ENCODE measurements at regions not wholly inside any gene's neighbourhood (a gene's known extent, or its start where the extent isn't known, plus 50 kb on each side); places are given as distances from the start of the nearest gene placed in this dataset.

- H3K4me3 ChIP-seq (ENCODE audit: low read length) = no peak overlapping the region
- peaks cover 3% of the 10 kb centered on the region for H3K9me3 Mint-ChIP-seq
- no peak overlapping the region for H3K4me3 Mint-ChIP-seq
- POLR2A ChIA-PET = no interaction called here
- no peaks in the 10 kb centered on the region for H3K4me1 Mint-ChIP-seq (ENCODE audit: low read depth)
- H3K36me3 Mint-ChIP-seq (ENCODE audit: low read depth) = no peaks in the 10 kb centered on the region
- no peak for TF ChIP-seq CTCF (IDR thresholded peaks at IDR 0.05)
- H3K27ac ChIP-seq (ENCODE audit: low read depth in 1 of 2, low read length in 2 of 2) = no peak overlapping the region
- intact Hi-C loops (cut with DNase I, micrococcal nuclease) = no loop called here
- CTCF ChIA-PET = no interaction called here
- H3K36me3 ChIP-seq (ENCODE audit: insufficient read depth, low read length) = no peaks in the 10 kb centered on the region
- H3K9me3 ChIP-seq (ENCODE audit: control insufficient read depth in 1 of 2, insufficient read depth in 1 of 2, low read length in 2 of 2) = peaks cover 0 to 6% of the 10 kb centered on the region in 2 experiments
- no peak for ATAC-seq (ENCODE audit: poor library complexity)
- H3K4me1 ChIP-seq (ENCODE audit: insufficient read depth, low read length) = no peaks in the 10 kb centered on the region
- no peak for DNase-seq
- no peak overlapping the region for H3K27ac Mint-ChIP-seq
- no peaks in the 10 kb centered on the region for H3K27me3 ChIP-seq (ENCODE audit: control insufficient read depth in 1 of 2, insufficient read depth in 2 of 2, low read length in 2 of 2)
- no peaks in the 10 kb centered on the region for H3K27me3 Mint-ChIP-seq
Measured at GRCh38 chrX:23589496-23589895, 77.8 kb upstream of the PRDX4 start.

- peaks cover 0 to 6% of the 10 kb centered on the region in 2 experiments for H3K9me3 ChIP-seq (ENCODE audit: control insufficient read depth in 1 of 2, insufficient read depth in 1 of 2, low read length in 2 of 2)
- Mint-ChIP-seq H3K27me3 (peaks cover 7% of the 10 kb centered on the region), H3K27ac (no peak overlapping the region), H3K4me1 (ENCODE audit: low read depth) (no peaks in the 10 kb centered on the region), H3K36me3 (ENCODE audit: low read depth) (no peaks in the 10 kb centered on the region), H3K4me3 (no peak overlapping the region), H3K9me3 (peaks cover 3% of the 10 kb centered on the region)
- TF ChIP-seq CTCF (IDR thresholded peaks at IDR 0.05) = no peak
- no peaks in the 10 kb centered on the region for H3K27me3 ChIP-seq (ENCODE audit: control insufficient read depth in 1 of 2, insufficient read depth in 2 of 2, low read length in 2 of 2)
- intact Hi-C loops (cut with DNase I, micrococcal nuclease) = no loop called here
- ATAC-seq (ENCODE audit: poor library complexity) (no peak), DNase-seq (no peak)
- no peaks in the 10 kb centered on the region for H3K36me3 ChIP-seq (ENCODE audit: insufficient read depth, low read length)
- ChIA-PET POLR2A (no interaction called here), CTCF (no interaction called here)
- no peaks in the 10 kb centered on the region for H3K4me1 ChIP-seq (ENCODE audit: insufficient read depth, low read length)
- no peak overlapping the region for H3K27ac ChIP-seq (ENCODE audit: low read depth in 1 of 2, low read length in 2 of 2)
- no peak overlapping the region for H3K4me3 ChIP-seq (ENCODE audit: low read length)
Measured at GRCh38 chrX:23592741-23593140, 74.6 kb upstream of the PRDX4 start.

GRCh38 chrX:23598575-23598974 lies 68.7 kb upstream of the PRDX4 start:
- no peaks in the 10 kb centered on the region for H3K9me3 Mint-ChIP-seq
- no peaks in the 10 kb centered on the region for H3K4me1 ChIP-seq (ENCODE audit: insufficient read depth, low read length)
- TF ChIP-seq CTCF (IDR thresholded peaks at IDR 0.05) = no peak
- DNase-seq (no peak), ATAC-seq (ENCODE audit: poor library complexity) (no peak)
- no peak overlapping the region for H3K4me3 Mint-ChIP-seq
- H3K4me3 ChIP-seq (ENCODE audit: low read length) = no peak overlapping the region
- ChIA-PET POLR2A (no interaction called here), CTCF (no interaction called here)
- H3K4me1 Mint-ChIP-seq (ENCODE audit: low read depth) = no peaks in the 10 kb centered on the region
- peaks cover 12% of the 10 kb centered on the region for H3K27me3 Mint-ChIP-seq
- intact Hi-C loops (cut with DNase I, micrococcal nuclease) = no loop called here
- no peaks in the 10 kb centered on the region for H3K36me3 Mint-ChIP-seq (ENCODE audit: low read depth)
- H3K27me3 ChIP-seq (ENCODE audit: control insufficient read depth in 1 of 2, insufficient read depth in 2 of 2, low read length in 2 of 2) = no peaks in the 10 kb centered on the region
- no peaks in the 10 kb centered on the region for H3K9me3 ChIP-seq (ENCODE audit: control insufficient read depth in 1 of 2, insufficient read depth in 1 of 2, low read length in 2 of 2)
- no peak overlapping the region for H3K27ac Mint-ChIP-seq
- H3K36me3 ChIP-seq (ENCODE audit: insufficient read depth, low read length) = no peaks in the 10 kb centered on the region
- H3K27ac ChIP-seq (ENCODE audit: low read depth in 1 of 2, low read length in 2 of 2) = no peak overlapping the region
